EL (cell line): ENCODE measurements at regions not wholly inside any gene's neighbourhood (a gene's known extent, or its start where the extent isn't known, plus 50 kb on each side); places are given as distances from the start of the nearest gene placed in this dataset.

Experiments
- DNase-seq: peaks from one replicate; pipeline ENCODE4 v3.0.0-alpha.2; 2016

- no peak for DNase-seq
Observed at GRCh38 chr16:86202760-86203426, 303.9 kb downstream of the IRF8 start.

GRCh38 chr16:86203557-86204275 is 304.8 kb downstream of the IRF8 start:
- DNase-seq = no peak

- DNase-seq = no peak
Observed at GRCh38 chr16:86205521-86206245, 304.6 kb upstream of the FOXF1 start.

- DNase-seq = no peak
Observed at GRCh38 chr16:86207350-86207749, 303.0 kb upstream of the FOXF1 start.

- DNase-seq = no peak
Observed at GRCh38 chr16:86209202-86209601, 301.1 kb upstream of the FOXF1 start.

- no peak for DNase-seq
Observed at GRCh38 chr16:86210403-86211193, 299.7 kb upstream of the FOXF1 start.

- no peak for DNase-seq
Observed at GRCh38 chr16:86211265-86211664, 299.1 kb upstream of the FOXF1 start.

- no peak for DNase-seq
Observed at GRCh38 chr16:86211800-86212199, 298.5 kb upstream of the FOXF1 start.

GRCh38 chr16:86212706-86213436 is 297.5 kb upstream of the FOXF1 start:
- no peak for DNase-seq

- no peak for DNase-seq
Observed at GRCh38 chr16:86213437-86214205, 296.7 kb upstream of the FOXF1 start.

- no peak for DNase-seq
Observed at GRCh38 chr16:86214326-86215232, 295.7 kb upstream of the FOXF1 start.

GRCh38 chr16:86215233-86215978 is 294.9 kb upstream of the FOXF1 start:
- DNase-seq = no peak

- no peak for DNase-seq
Observed at GRCh38 chr16:86215979-86216585, 294.2 kb upstream of the FOXF1 start.

- DNase-seq = no peak
Observed at GRCh38 chr16:86216591-86216990, 293.7 kb upstream of the FOXF1 start.

GRCh38 chr16:86217001-86217890 is 293.1 kb upstream of the FOXF1 start:
- DNase-seq = no peak

GRCh38 chr16:86217891-86218270 is 292.4 kb upstream of the FOXF1 start:
- no peak for DNase-seq

GRCh38 chr16:86218479-86219170 is 291.7 kb upstream of the FOXF1 start:
- DNase-seq = no peak
